SK-N-MC (cell line): ENCODE measurements at regions not wholly inside any gene's neighbourhood (a gene's known extent, or its start where the extent isn't known, plus 50 kb on each side); places are given as distances from the start of the nearest gene placed in this dataset.

Experiments used
- DNase-seq: peaks from one replicate; pipeline ENCODE4 v3.0.0-alpha.2; 2011; ENCODE audit warnings: low read depth, low spot score
- H3K27ac ChIP-seq: fragments of 200-600 bp; sonication (generic); 2 replicates; pipeline ENCODE4 v1.5.1; 2016; ENCODE audit warnings: mixed run types
- H3K36me3 ChIP-seq: fragments of 200-600 bp; sonication (generic); 2 replicates; pipeline ENCODE4 v1.6.1; 2017; ENCODE audit warnings: antibody characterized with exemption, low read length, mixed read lengths; ENCODE audit not compliant: insufficient read depth
- H3K4me3 ChIP-seq: fragments of 200-600 bp; sonication (generic); 2 replicates; pipeline ENCODE4 v1.5.1; 2016
- H3K9ac ChIP-seq: fragments of 200-600 bp; sonication (generic); 2 replicates; pipeline ENCODE4 v1.8.0; 2017; ENCODE audit warnings: mixed run types, mixed read lengths; ENCODE audit not compliant: insufficient read length
- H3K9me3 ChIP-seq: fragments of 200-600 bp; sonication (generic); 2 replicates; pipeline ENCODE4 v1.6.1; 2017; ENCODE audit warnings: low read depth, mild to moderate bottlenecking, antibody characterized with exemption, low read length, moderate library complexity, mixed read lengths
- EZH2 ChIP-seq: fragments of 200-600 bp; sonication (generic); IDR thresholded peaks from one replicate; pipeline ENCODE4 v1.6.1; 2017; ENCODE audit warnings: antibody characterized with exemption
- FOXP2 ChIP-seq: optimal IDR thresholded peaks from 2 replicates; pipeline ENCODE3; 2011; ENCODE audit warnings: mild to moderate bottlenecking, moderate library complexity; ENCODE audit not compliant: insufficient read depth; ENCODE audit errors: extremely low read length, control extremely low read depth
- POLR2AphosphoS5 ChIP-seq: IDR thresholded peaks from 2 replicates; pipeline ENCODE4 v1.6.1; 2012; ENCODE audit warnings: mild to moderate bottlenecking, low read depth, low read length, borderline replicate concordance

DNA sequence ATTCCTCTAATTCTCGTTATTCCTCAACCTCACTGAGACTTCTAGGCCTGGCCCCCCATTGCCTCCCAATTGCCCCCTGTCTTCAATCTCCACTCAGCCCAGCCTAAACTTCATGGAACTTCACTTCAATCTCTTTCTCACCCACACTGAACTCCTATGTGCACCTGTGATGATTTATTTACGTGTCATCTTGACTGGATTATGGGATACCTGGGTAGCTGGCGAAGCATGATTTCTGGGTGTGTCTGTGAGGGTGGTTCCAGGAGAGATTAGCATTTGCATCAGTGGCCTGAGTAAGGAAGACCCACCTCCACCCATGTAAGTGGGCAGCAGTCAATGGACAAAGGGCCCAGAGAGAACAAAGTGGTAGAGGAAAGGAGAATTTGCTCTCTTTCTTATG lies 587.0 kb downstream of the NPHP4 start:
- TF ChIP-seq POLR2AphosphoS5, result no peak
- no peak for TF ChIP-seq EZH2
- TF ChIP-seq FOXP2, result no peak
- Histone ChIP-seq H3K9me3 (no peaks in the 10 kb centered on the region), H3K36me3 (no peaks in the 10 kb centered on the region), H3K4me3 (no peak overlapping the region), H3K27ac (no peak overlapping the region), H3K9ac (no peak overlapping the region)
- DNase-seq, result no peak

DNA sequence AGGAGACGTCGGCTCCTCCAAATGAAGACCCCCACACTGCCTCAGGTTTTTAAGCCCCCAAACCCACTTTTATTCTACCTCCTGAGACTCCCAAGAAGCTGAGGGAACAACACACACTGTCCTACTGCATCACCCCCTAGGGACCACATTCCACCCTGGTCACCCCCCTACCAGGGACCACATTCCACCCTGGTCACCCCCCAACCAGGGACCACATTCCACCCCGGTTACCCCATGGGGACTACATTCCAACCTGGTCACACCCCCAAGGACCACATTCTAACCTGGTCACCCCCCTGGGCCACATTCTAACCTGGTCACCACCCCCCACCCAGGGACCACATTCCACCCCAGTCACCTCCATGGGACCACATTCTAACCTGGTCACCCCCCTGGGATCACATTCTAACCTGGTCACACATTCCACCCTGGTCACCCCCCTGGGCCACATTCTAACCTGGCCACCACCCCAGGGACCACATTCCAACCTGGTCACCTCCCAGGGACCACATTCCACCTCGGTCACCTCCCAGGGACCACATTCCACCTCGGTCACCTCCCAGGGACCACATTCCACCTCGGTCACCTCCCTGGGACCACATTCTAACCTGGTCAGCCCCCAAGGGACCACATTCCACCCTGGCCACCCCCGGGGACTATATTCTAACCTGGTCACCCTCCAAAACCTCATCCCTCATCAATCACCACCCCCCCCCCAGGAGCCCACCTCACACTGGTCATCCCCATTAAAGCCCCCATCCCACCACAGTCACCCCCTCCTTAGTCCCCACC lies 587.6 kb downstream of the NPHP4 start:
- Histone ChIP-seq H3K36me3 (no peaks in the 10 kb centered on the region), H3K27ac (no peak overlapping the region), H3K4me3 (no peak overlapping the region), H3K9ac (no peak overlapping the region), H3K9me3 (no peaks in the 10 kb centered on the region)
- no peak for DNase-seq
- TF ChIP-seq POLR2AphosphoS5 (no peak), EZH2 (no peak), FOXP2 (no peak)

DNA sequence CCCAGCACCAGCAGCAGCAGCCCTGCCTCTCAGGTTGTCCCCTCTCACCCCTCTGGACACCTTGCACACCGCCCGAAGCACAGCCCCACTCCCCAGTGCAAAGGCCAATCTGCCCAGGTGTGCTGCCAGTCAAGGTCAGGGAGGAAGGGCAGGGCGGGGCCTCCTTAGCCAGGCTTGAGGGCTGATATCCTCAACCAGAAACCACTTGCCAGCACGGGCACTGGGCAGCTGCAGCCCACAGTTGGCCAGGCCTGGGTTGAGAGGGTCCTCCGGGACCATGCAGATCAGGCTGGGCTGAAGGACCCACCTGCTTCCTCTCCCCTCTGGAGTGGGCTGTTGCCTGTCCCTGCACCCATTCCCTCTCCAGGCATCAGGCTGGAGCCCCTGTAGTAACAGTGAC lies 588.3 kb downstream of the NPHP4 start:
- TF ChIP-seq FOXP2, result no peak
- TF ChIP-seq POLR2AphosphoS5, result no peak
- no peak for TF ChIP-seq EZH2
- H3K4me3 ChIP-seq, result no peak overlapping the region
- no peaks in the 10 kb centered on the region for H3K36me3 ChIP-seq
- no peak overlapping the region for H3K9ac ChIP-seq
- no peaks in the 10 kb centered on the region for H3K9me3 ChIP-seq
- DNase-seq, result no peak
- no peak overlapping the region for H3K27ac ChIP-seq

DNA sequence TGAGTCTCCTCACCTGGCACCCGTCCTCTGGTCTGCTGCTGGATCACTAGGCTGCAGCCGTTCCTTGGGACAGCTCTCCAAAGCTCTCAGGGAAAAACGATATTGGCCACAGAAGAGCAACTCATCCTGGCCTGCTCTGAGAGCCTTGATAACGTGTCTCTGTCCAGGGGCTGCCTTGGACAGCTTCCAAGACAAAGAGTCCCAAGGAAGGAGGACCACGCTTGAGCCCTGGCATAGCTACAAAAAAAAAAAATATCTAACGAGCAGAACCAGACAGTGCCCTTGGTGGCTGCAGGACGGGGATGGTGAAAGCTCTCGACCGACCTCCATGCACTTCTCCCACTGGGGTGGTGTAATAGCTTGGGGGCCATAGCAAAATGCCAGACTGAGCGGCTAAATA lies 589.6 kb downstream of the NPHP4 start:
- no peak overlapping the region for H3K4me3 ChIP-seq
- H3K27ac ChIP-seq, result no peak overlapping the region
- no peaks in the 10 kb centered on the region for H3K36me3 ChIP-seq
- TF ChIP-seq POLR2AphosphoS5 (no peak), EZH2 (no peak), FOXP2 (no peak)
- H3K9ac ChIP-seq, result no peak overlapping the region
- no peaks in the 10 kb centered on the region for H3K9me3 ChIP-seq
- no peak for DNase-seq

DNA sequence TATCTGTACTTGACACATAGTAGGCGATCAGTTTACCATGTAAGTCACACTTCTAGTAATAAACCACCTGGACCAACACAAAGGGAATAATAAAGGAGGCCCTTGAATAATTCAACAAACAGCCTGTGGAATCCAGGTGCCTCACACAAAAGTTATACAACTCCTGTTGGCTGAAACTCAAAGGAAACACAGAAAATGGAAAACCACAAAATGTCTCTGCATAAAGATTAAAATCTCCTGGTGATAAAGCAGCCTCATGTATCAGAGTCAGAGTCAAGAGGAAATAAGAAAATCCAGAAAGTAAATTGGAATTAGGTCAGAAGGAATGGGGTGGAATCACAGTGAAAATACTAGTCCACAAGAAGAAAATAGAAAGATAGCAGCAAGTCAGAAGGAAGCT lies 592.5 kb downstream of the NPHP4 start:
- no peaks in the 10 kb centered on the region for H3K36me3 ChIP-seq
- no peak overlapping the region for H3K27ac ChIP-seq
- no peak overlapping the region for H3K9ac ChIP-seq
- TF ChIP-seq POLR2AphosphoS5, result no peak
- no peak for TF ChIP-seq EZH2
- TF ChIP-seq FOXP2, result no peak
- no peak overlapping the region for H3K4me3 ChIP-seq
- no peaks in the 10 kb centered on the region for H3K9me3 ChIP-seq
- no peak for DNase-seq

DNA sequence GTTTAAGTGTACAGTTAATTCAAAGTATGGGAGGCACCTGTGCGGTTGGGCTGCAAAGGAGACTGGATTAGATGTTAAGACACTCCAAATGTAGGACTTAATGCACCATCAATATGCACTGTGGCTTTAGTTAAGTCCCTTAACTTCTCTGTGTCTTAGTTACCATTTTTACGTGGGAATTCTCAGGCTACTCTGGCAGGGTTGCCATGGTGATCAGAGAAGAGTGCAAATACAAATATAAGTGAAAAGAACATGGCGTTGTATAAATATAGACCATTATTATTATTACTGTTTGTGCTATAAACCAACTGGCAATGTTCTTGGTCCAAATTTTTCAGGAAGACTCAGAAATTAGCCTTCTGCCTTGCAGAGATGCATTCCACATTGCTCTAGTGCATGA lies 595.6 kb downstream of the NPHP4 start:
- H3K27ac ChIP-seq, result no peak overlapping the region
- no peaks in the 10 kb centered on the region for H3K36me3 ChIP-seq
- H3K9me3 ChIP-seq, result no peaks in the 10 kb centered on the region
- no peak for DNase-seq
- H3K9ac ChIP-seq, result no peak overlapping the region
- TF ChIP-seq FOXP2 (no peak), EZH2 (no peak), POLR2AphosphoS5 (no peak)
- H3K4me3 ChIP-seq, result no peak overlapping the region

DNA sequence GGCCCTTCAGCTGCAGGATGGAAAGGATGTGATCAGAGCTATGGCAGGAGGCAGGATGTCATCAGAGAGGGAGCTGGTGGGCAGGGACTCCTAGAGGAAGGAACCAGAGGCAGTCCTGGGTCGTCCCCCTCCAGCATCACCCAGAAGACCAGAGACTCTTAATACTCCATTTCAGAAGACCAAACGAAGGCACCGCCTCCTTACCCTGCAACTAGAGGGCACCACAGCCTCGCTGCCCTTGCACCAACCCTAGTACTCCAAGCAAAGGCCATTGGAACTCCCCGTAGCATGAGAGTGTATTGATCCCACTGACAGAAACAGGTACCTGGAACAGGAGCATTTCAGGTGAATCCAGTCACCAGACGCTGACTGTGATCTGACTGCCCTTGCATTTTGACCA lies 598.1 kb downstream of the NPHP4 start:
- H3K4me3 ChIP-seq, result no peak overlapping the region
- H3K9me3 ChIP-seq, result no peaks in the 10 kb centered on the region
- H3K27ac ChIP-seq, result no peak overlapping the region
- no peak for DNase-seq
- H3K9ac ChIP-seq, result no peak overlapping the region
- no peaks in the 10 kb centered on the region for H3K36me3 ChIP-seq
- TF ChIP-seq FOXP2 (no peak), EZH2 (no peak), POLR2AphosphoS5 (no peak)

DNA sequence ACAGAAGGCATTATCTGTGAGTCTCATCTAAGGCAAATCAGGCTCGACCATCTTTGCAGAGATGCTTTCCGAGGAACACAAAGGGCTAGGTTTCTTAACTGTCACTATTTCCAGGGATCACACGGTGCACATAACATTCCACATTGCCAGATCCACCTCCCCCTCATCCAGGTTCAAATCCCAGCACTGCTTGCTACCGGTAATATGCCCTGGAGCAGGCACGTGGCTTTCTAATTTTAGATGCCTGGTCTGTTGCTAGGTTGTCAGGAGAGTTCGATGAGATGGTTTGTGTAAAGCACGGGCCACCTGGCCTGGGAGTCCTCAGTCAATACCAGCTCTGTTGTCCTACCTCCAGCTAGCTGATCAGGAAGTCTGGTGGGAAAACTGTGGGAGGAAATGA lies 598.6 kb downstream of the NPHP4 start:
- H3K9me3 ChIP-seq, result no peaks in the 10 kb centered on the region
- no peak for TF ChIP-seq POLR2AphosphoS5
- no peak for TF ChIP-seq FOXP2
- no peak for TF ChIP-seq EZH2
- H3K27ac ChIP-seq, result no peak overlapping the region
- H3K9ac ChIP-seq, result no peak overlapping the region
- no peak overlapping the region for H3K4me3 ChIP-seq
- H3K36me3 ChIP-seq, result no peaks in the 10 kb centered on the region
- DNase-seq, result no peak

DNA sequence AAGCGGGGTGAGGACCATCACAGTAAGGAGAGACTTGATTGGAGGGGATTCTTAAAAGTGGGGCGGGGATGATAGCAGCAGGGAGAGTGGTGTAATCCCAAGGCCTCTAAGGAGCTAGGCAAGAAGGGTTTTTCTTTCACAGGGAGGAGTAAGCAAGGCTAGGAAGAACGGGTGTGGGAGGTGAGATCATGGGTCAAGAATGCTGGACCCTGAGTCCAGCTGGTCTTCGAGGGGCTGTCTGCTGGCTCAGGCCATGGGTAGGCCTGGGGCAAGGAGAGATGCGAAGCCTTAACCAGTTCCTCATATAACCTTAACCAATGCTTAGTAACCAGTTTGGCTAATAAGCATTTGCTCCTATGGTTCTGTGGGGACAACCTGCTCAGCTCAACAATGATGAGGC lies 599.1 kb downstream of the NPHP4 start:
- TF ChIP-seq POLR2AphosphoS5, result no peak
- no peak for TF ChIP-seq FOXP2
- no peak for TF ChIP-seq EZH2
- no peak for DNase-seq
- Histone ChIP-seq H3K9me3 (no peaks in the 10 kb centered on the region), H3K9ac (no peak overlapping the region), H3K36me3 (no peaks in the 10 kb centered on the region), H3K4me3 (no peak overlapping the region), H3K27ac (no peak overlapping the region)
